ENCODE measurements at regions not wholly inside any gene's neighbourhood (a gene's known extent, or its start where the extent isn't known, plus 50 kb on each side); places are given as distances from the start of the nearest gene placed in this dataset.

DNA sequence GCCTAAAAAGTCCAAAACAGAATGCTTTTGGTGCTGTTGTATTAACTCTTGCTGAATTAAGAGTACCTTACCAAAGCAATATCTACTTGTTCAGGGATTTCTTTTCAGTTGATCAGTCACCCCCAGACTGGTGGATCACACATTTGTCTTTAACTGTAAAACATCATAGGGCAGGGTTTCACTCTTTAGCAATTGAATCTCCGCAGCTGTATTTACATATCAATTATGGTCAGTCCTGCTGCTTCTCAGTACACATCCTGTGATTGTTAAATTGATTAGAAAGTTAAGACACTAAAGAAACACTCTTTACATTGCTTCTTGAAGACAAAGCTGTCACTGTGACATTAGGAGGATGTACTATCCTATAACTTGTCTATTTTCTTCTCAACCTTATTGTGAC lies 277.1 kb upstream of the ADGRL3 start:
- no peak overlapping the region for H3K4me3 ChIP-seq (ENCODE audit: low read depth, low read length)
- no peaks in the 10 kb centered on the region for H3K36me3 ChIP-seq (ENCODE audit: control insufficient read depth, insufficient read depth, low read length)
- no peak for DNase-seq (ENCODE audit: low read depth)
- no peak for TF ChIP-seq CTCF (IDR thresholded peaks at IDR 0.05; ENCODE audit: insufficient read depth, low read length, poor library complexity, severe bottlenecking)
- H3K27me3 ChIP-seq (ENCODE audit: control insufficient read depth, insufficient read depth, low read length): no peaks in the 10 kb centered on the region

GRCh38 chr4:60926624-60927023 lies 273.5 kb upstream of the ADGRL3 start:
- TF ChIP-seq CTCF (IDR thresholded peaks at IDR 0.05; ENCODE audit: insufficient read depth, low read length, poor library complexity, severe bottlenecking): no peak

GRCh38 chr4:60930866-60931265 lies 269.3 kb upstream of the ADGRL3 start:
- Histone ChIP-seq H3K4me3 (ENCODE audit: low read depth, low read length) (no peak overlapping the region), H3K27me3 (ENCODE audit: control insufficient read depth, insufficient read depth, low read length) (no peaks in the 10 kb centered on the region), H3K36me3 (ENCODE audit: control insufficient read depth, insufficient read depth, low read length) (no peaks in the 10 kb centered on the region)
- no peak for DNase-seq (ENCODE audit: low read depth)
- no peak for TF ChIP-seq CTCF (IDR thresholded peaks at IDR 0.05; ENCODE audit: insufficient read depth, low read length, poor library complexity, severe bottlenecking)

More at GRCh38 chr4:60926624-60927023, 273.5 kb upstream of the ADGRL3 start:
- DNase-seq (ENCODE audit: low read depth): no peak
- Histone ChIP-seq H3K27me3 (ENCODE audit: control insufficient read depth, insufficient read depth, low read length) (no peaks in the 10 kb centered on the region), H3K4me3 (ENCODE audit: low read depth, low read length) (no peak overlapping the region), H3K36me3 (ENCODE audit: control insufficient read depth, insufficient read depth, low read length) (no peaks in the 10 kb centered on the region)

DNA sequence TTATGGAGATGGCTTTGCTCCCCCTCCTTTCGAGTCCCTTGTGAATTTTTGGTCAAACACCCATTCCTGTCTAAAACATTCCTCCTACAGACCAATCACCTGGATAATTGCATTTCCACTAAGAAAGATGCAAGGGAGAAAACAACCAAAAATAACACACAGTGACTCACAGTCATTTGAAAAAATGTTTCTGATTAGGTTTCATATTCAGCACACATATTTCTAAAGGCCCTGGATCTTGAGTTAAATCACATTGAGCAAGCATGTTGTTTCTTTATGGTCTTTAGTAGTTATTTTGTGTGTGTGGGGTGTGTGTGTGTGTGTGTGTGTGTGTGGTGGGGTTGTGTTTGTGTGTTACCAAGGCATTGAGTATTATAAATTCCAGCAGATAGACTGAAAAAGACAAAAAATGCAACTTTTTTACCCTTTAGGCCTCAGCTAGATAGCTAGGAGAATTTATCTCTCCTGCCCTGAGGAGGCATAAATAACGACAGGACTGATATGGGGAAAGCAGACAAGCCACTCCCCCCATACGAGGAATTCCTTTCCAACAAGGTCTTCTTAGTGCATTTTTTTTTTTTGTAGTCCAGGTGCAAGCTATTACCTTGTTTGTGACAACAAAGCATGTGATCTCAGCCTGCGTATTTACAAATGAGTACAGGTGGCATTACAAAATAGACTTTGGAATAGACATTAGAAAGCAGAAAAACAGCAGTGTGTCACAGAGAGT lies 265.4 kb upstream of the ADGRL3 start:
- no peak for TF ChIP-seq CTCF (IDR thresholded peaks at IDR 0.05; ENCODE audit: insufficient read depth, low read length, poor library complexity, severe bottlenecking)
- DNase-seq (ENCODE audit: low read depth): no peak
- Histone ChIP-seq H3K36me3 (ENCODE audit: control insufficient read depth, insufficient read depth, low read length) (no peaks in the 10 kb centered on the region), H3K27me3 (ENCODE audit: control insufficient read depth, insufficient read depth, low read length) (no peaks in the 10 kb centered on the region), H3K4me3 (ENCODE audit: low read depth, low read length) (no peak overlapping the region)

- no peak for TF ChIP-seq CTCF (IDR thresholded peaks at IDR 0.05; ENCODE audit: insufficient read depth, low read length, poor library complexity, severe bottlenecking)
- Histone ChIP-seq H3K4me3 (ENCODE audit: low read depth, low read length) (no peak overlapping the region), H3K36me3 (ENCODE audit: control insufficient read depth, insufficient read depth, low read length) (no peaks in the 10 kb centered on the region), H3K27me3 (ENCODE audit: control insufficient read depth, insufficient read depth, low read length) (no peaks in the 10 kb centered on the region)
- no peak for DNase-seq (ENCODE audit: low read depth)
Observed at GRCh38 chr4:60938181-60938580, 261.9 kb upstream of the ADGRL3 start.

DNA sequence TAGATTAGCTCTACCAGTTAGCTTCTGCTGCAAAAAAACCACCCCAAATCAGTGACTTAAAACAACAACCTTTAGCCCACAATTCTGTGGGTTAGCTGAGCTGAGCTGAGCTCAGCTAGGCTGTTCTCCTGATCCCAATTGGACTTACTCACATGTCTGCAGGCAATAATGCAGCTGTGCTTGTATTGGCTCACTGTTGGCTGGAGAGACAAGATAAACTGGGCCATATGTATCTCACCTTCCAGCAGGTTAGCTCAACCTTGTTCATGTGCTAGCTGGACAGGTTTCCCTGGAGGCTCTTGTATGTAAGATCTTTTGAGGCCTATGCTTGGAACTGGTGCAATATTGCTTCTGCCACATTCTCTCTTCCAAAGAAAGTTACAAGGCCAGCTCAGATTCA lies 261.5 kb upstream of the ADGRL3 start:
- no peak for DNase-seq (ENCODE audit: low read depth)
- no peak for TF ChIP-seq CTCF (IDR thresholded peaks at IDR 0.05; ENCODE audit: insufficient read depth, low read length, poor library complexity, severe bottlenecking)
- Histone ChIP-seq H3K27me3 (ENCODE audit: control insufficient read depth, insufficient read depth, low read length) (no peaks in the 10 kb centered on the region), H3K4me3 (ENCODE audit: low read depth, low read length) (no peak overlapping the region), H3K36me3 (ENCODE audit: control insufficient read depth, insufficient read depth, low read length) (no peaks in the 10 kb centered on the region)

Data from kidney epithelial cell (primary cell).